IMR-90 (cell line): ENCODE measurements at regions not wholly inside any gene's neighbourhood (a gene's known extent, or its start where the extent isn't known, plus 50 kb on each side); places are given as distances from the start of the nearest gene placed in this dataset.

Experiments used
- ATAC-seq: fragments of 200-7000 bp; cut with Tn5 transposase; 2 replicates; pipeline ENCODE4 v1.9.1; 2020; ENCODE audit warnings: low read depth, mild to moderate bottlenecking, moderate library complexity
- BruUV-seq: library from RNA; stranded (reverse); fragments of 400-500 nt; replicated peaks from 2 replicates; lab custom pipeline; 2021; lab: Mats Ljungman, UMichigan
- CTCF ChIA-PET: fragments of 300-600 bp; formaldehyde crosslinking; extraction: SDS; loops from one replicate; lab custom pipeline; 2021; ENCODE audit warnings: antibody characterized with exemption; lab: Yijun Ruan, JAX
- POLR2A ChIA-PET: fragments of 300-600 bp; sonication (Branson Sonifier 250); formaldehyde crosslinking; loops from one replicate; lab custom pipeline; 2022; ENCODE audit warnings: antibody characterized with exemption; ENCODE audit not compliant: unreplicated experiment; lab: Charles Lee
- DNase-seq: peaks from one replicate; pipeline ENCODE4 v3.0.0; 2013
- H2AFZ ChIP-seq: replicated peaks from 2 replicates; pipeline ENCODE3; 2013; ENCODE audit warnings: low read length, mild to moderate bottlenecking; ENCODE audit not compliant: poor library complexity
- H2AK5ac ChIP-seq: 2 replicates; pipeline ENCODE4 v1.6.1; 2013; ENCODE audit warnings: low read depth, low read length, inconsistent platforms
- H2AK9ac ChIP-seq: replicated peaks from 2 replicates; pipeline ENCODE3; 2013; ENCODE audit warnings: mild to moderate bottlenecking, low read depth, low read length, moderate library complexity; ENCODE audit not compliant: poor library complexity
- H2BK120ac ChIP-seq: 2 replicates; pipeline ENCODE4 v1.6.1; 2013; ENCODE audit warnings: low read depth, low read length, inconsistent platforms
- H2BK15ac ChIP-seq: 3 replicates; pipeline ENCODE4 v1.6.1; 2013; ENCODE audit warnings: low read depth, low read length, inconsistent platforms
- H2BK20ac ChIP-seq: 2 replicates; pipeline ENCODE4 v1.6.1; 2013; ENCODE audit warnings: low read depth, mild to moderate bottlenecking, inconsistent platforms, low read length, moderate library complexity
- H2BK5ac ChIP-seq: 2 replicates; pipeline ENCODE4 v1.6.1; 2013; ENCODE audit warnings: mild to moderate bottlenecking, low read depth, low read length, inconsistent platforms; ENCODE audit not compliant: poor library complexity, severe bottlenecking
- H3K14ac ChIP-seq: replicated peaks from 2 replicates; pipeline ENCODE4 v1.6.1; 2013; ENCODE audit warnings: low read depth, low read length, inconsistent platforms
- H3K18ac ChIP-seq: 2 replicates; pipeline ENCODE4 v1.6.1; 2013; ENCODE audit warnings: low read depth, low read length, control low read depth
- H3K23ac ChIP-seq: 2 replicates; pipeline ENCODE4 v1.6.1; 2013; ENCODE audit warnings: low read depth, low read length, inconsistent platforms
- H3K27ac ChIP-seq: 2 replicates; pipeline ENCODE4 v1.5.1; 2013; ENCODE audit warnings: mild to moderate bottlenecking, control low read depth, low read length; ENCODE audit not compliant: insufficient read depth
- H3K27me3 ChIP-seq: 2 replicates; pipeline ENCODE4 v1.6.1; 2013; ENCODE audit warnings: low read length; ENCODE audit not compliant: control insufficient read depth, insufficient read depth
- H3K36me3 ChIP-seq: 2 replicates; pipeline ENCODE4 v1.6.1; 2013; ENCODE audit warnings: low read length, mixed read lengths; ENCODE audit not compliant: control insufficient read depth, insufficient read depth
- H3K4ac ChIP-seq: 2 replicates; pipeline ENCODE4 v1.6.1; 2013; ENCODE audit warnings: low read depth, low read length, inconsistent platforms
- H3K4me1 ChIP-seq: 2 replicates; pipeline ENCODE4 v1.6.1; 2013; ENCODE audit warnings: low read length, mixed read lengths; ENCODE audit not compliant: control insufficient read depth, insufficient read depth
- H3K4me2 ChIP-seq: 2 replicates; pipeline ENCODE4 v1.6.1; 2013; ENCODE audit warnings: low read depth, mild to moderate bottlenecking, control low read depth, low read length, moderate library complexity
- H3K4me3 ChIP-seq: 2 replicates; pipeline ENCODE4 v1.5.1; 2013; ENCODE audit warnings: low read depth, mild to moderate bottlenecking, control low read depth, low read length, moderate library complexity; ENCODE audit not compliant: insufficient read depth
- H3K56ac ChIP-seq: 2 replicates; pipeline ENCODE4 v1.6.1; 2013; ENCODE audit warnings: low read length, inconsistent platforms; ENCODE audit not compliant: insufficient read depth; ENCODE audit errors: extremely low read depth
- H3K79me1 ChIP-seq, 2 experiments: 2 replicates each; pipeline ENCODE4 v1.6.1; 2013; ENCODE audit warnings: low read length in 2 of 2, inconsistent platforms in 1 of 2, low read depth in 1 of 2
- H3K9ac ChIP-seq: 2 replicates; pipeline ENCODE4 v1.6.1; 2013; ENCODE audit warnings: low read depth, low read length, control low read depth
- H3K9me1 ChIP-seq: 2 replicates; pipeline ENCODE4 v1.6.1; 2013; ENCODE audit warnings: low read length, inconsistent platforms; ENCODE audit not compliant: insufficient read depth
- H3K9me3 ChIP-seq: 2 replicates; pipeline ENCODE4 v1.6.1; 2013; ENCODE audit warnings: low read length; ENCODE audit not compliant: control insufficient read depth, insufficient read depth
- H4K20me1 ChIP-seq: 2 replicates; pipeline ENCODE4 v1.6.1; 2013; ENCODE audit warnings: low read length, inconsistent platforms; ENCODE audit not compliant: insufficient read depth
- H4K5ac ChIP-seq: 2 replicates; pipeline ENCODE4 v1.6.1; 2013; ENCODE audit warnings: mild to moderate bottlenecking, low read depth, low read length, control low read depth
- H4K8ac ChIP-seq, 2 experiments: 2 replicates each; pipeline ENCODE4 v1.6.1; 2013; ENCODE audit warnings: low read depth in 2 of 2, low read length in 2 of 2, control low read depth in 1 of 2, inconsistent platforms in 1 of 2
- H4K91ac ChIP-seq: 2 replicates; pipeline ENCODE4 v1.6.1; 2013; ENCODE audit warnings: low read depth, low read length, inconsistent platforms; ENCODE audit not compliant: insufficient read depth
- BHLHE40 ChIP-seq: fragments of 150-350 bp; IDR thresholded peaks from 2 replicates; pipeline ENCODE4 v1.6.1; 2016; ENCODE audit warnings: mild to moderate bottlenecking, low read depth, low read length
- MXI1 ChIP-seq: IDR thresholded peaks from 2 replicates; pipeline ENCODE4 v1.6.1; 2012; ENCODE audit warnings: low read depth, mild to moderate bottlenecking, low read length, moderate library complexity, borderline replicate concordance
- RAD21 ChIP-seq: IDR thresholded peaks from 2 replicates; pipeline ENCODE4 v1.6.1; 2012; ENCODE audit warnings: low read length, improper control_type of control experiment
- WGBS, 2 experiments: methylation state at CpG; one replicate each; pipeline versions ENCODE4 v1.1.5 to v1.1.7; 2013; ENCODE audit warnings: missing lambda C conversion rate in 2 of 2; ENCODE audit not compliant: insufficient read length in 1 of 2; ENCODE audit errors: extremely low coverage in 2 of 2; 5-methylcytosine and 5-hydroxymethylcytosine counted together
- dilution Hi-C: fragments of 300-500 bp; cut with HindIII; formaldehyde crosslinking; loops from one replicate; pipeline ENCODE4 v1.14.3; 2018; ENCODE audit warnings: low sequenced_read_pairs; ENCODE audit not compliant: unreplicated experiment
- in situ Hi-C: fragments of 300-500 bp; cut with MboI; formaldehyde crosslinking; loops from 3 replicates; pipeline ENCODE4 v1.14.3; 2019; ENCODE audit warnings: low sequenced_read_pairs, inconsistent platforms, mixed read lengths
- intact Hi-C: fragments of 100-400 bp; cut with micrococcal nuclease; formaldehyde crosslinking; loops from 2 replicates; pipeline ENCODE4 v1.10.0; 2022

DNA sequence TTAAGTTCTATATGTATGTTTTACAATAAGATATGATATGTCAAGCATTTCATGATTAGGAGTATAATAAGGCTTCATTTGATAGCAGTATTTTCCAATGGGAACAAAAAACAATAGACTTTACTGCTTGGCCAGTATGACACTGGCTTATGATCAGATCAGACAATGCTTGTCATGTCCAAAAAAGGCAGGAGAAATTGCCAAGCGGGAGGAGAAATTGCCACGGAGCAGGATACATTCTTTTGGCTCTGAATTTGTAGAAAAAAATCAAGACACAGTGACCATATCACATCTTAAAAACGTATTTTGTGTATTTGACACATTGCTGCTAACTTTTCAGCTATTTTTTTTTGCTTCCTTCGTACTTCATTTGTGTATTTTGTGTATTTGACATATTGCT, 404.1 kb downstream of the CNTNAP4 start:
- Histone ChIP-seq H2BK120ac (no peak overlapping the region), H3K27me3 (no peaks in the 10 kb centered on the region), H3K4me3 (no peak overlapping the region), H3K18ac (no peak overlapping the region), H3K27ac (no peak overlapping the region), H4K8ac (no peak overlapping the region), H3K79me1 (no peaks in the 10 kb centered on the region), H3K4me2 (no peak overlapping the region), H3K4ac (no peak overlapping the region), H2BK5ac (no peak overlapping the region), H2AK9ac (no peak overlapping the region), H3K9me1 (no peaks in the 10 kb centered on the region), H2AK5ac (no peak overlapping the region), H4K5ac (no peak overlapping the region), H4K20me1 (no peaks in the 10 kb centered on the region), H2BK15ac (no peak overlapping the region), H3K4me1 (no peaks in the 10 kb centered on the region), H2AFZ (no peak overlapping the region), H3K23ac (no peak overlapping the region), H2BK20ac (no peak overlapping the region), H3K14ac (no peak overlapping the region), H3K36me3 (no peaks in the 10 kb centered on the region), H3K9ac (no peak overlapping the region), H3K56ac (no peak overlapping the region), H4K91ac (no peak overlapping the region), H3K9me3 (no peaks in the 10 kb centered on the region)
- no CpG with 5 or more reads among the region's 4 CpGs for WGBS, 2 experiments
- POLR2A ChIA-PET = no interaction called here
- intact Hi-C loops (no loop called here), dilution Hi-C loops (no loop called here), in situ Hi-C loops (no loop called here)
- ATAC-seq (no peak), DNase-seq (no peak)
- TF ChIP-seq BHLHE40 (no peak), MXI1 (no peak), RAD21 (no peak)
- BruUV-seq = no TSS peak
- CTCF ChIA-PET = no interaction called here
